Peyer's patch (tissue), 4 donors: ENCODE measurements at regions not wholly inside any gene's neighbourhood (a gene's known extent, or its start where the extent isn't known, plus 50 kb on each side); places are given as distances from the start of the nearest gene placed in this dataset.

Experiments
- DNase-seq, 3 donors: peaks; one replicate each; pipeline ENCODE4 v3.0.0-alpha.2; 2017 to 2019
- H3K27ac ChIP-seq, 4 donors: fragments of 200-600 bp; sonication (generic); one replicate each; pipeline ENCODE4 v1.5.1; 2016 to 2019
- H3K27me3 ChIP-seq, 2 donors: fragments of 200-600 bp; sonication (generic); one replicate each; pipeline ENCODE4 v1.5.1; 2019
- H3K36me3 ChIP-seq, 3 donors: fragments of 200-600 bp; sonication (generic); one replicate each; pipeline ENCODE4 v1.5.1; 2016 to 2019
- H3K4me1 ChIP-seq, 4 donors: fragments of 200-600 bp; sonication (generic); one replicate each; pipeline ENCODE4 v1.5.1; 2016 to 2019
- H3K4me3 ChIP-seq, 4 donors: fragments of 200-600 bp; sonication (generic); 1 replicate in 3 of 4; 2 replicates in 1 of 4; pipeline ENCODE4 v1.5.1; 2016 to 2019; ENCODE audit warnings: mild to moderate bottlenecking in 1 of 4
- H3K9me3 ChIP-seq, 4 donors: fragments of 200-600 bp; sonication (generic); one replicate each; pipeline ENCODE4 v1.5.1; 2016 to 2019; ENCODE audit warnings: mild to moderate bottlenecking in 1 of 4
- CTCF ChIP-seq, 6 experiments: fragments of 450-650 bp in 4 of 6; fragments of 200-600 bp in 2 of 6; sonication (generic) in 1 of 6; IDR thresholded peaks; one replicate each; pipeline ENCODE4 v1.5.1; 2017 to 2019; ENCODE audit warnings: antibody characterized with exemption in 6 of 6, mild to moderate bottlenecking in 3 of 6, moderate library complexity in 1 of 6
- POLR2A ChIP-seq, 2 donors: fragments of 450-650 bp; IDR thresholded peaks; one replicate each; pipeline ENCODE4 v1.5.1; 2017; ENCODE audit warnings: antibody characterized with exemption in 2 of 2, mild to moderate bottlenecking in 2 of 2, moderate library complexity in 2 of 2

DNA sequence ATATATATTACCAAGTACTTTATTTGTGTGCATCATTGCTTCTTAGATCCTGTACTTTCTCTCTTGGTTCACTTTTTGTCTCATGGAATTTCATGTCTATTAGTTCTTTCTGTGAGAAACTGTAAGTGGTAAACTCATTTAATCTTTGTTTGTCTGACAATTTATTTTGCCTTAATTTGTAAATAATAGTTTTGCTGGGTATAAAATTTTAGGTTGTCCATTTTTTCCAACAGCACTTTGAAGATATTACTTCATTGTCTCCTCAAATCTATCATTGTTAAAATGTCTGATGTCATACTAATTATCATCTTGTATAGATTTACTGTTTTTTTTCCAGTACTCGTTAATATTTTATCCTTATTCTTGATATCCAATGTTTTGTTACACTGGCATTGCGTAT, 205.2 kb upstream of the CDYL start:
- Histone ChIP-seq H3K27me3 (no peaks in the 10 kb centered on the region), H3K36me3 (no peaks in the 10 kb centered on the region), H3K9me3 (peaks cover 0 to 8% (median 2%) of the 10 kb centered on the region in 4 donors), H3K27ac (no peak overlapping the region), H3K4me1 (no peaks in the 10 kb centered on the region), H3K4me3 (no peak overlapping the region)
- no peak for DNase-seq
- TF ChIP-seq POLR2A (IDR thresholded peaks at IDR 0.05) (no peak), CTCF (IDR thresholded peaks at IDR 0.05) (no peak)

- no peak overlapping the region for H3K27ac ChIP-seq
- no peak for TF ChIP-seq POLR2A (IDR thresholded peaks at IDR 0.05)
- TF ChIP-seq CTCF (IDR thresholded peaks at IDR 0.05): no peak
- no peaks in the 10 kb centered on the region for H3K36me3 ChIP-seq
- no peak overlapping the region for H3K4me3 ChIP-seq
- H3K9me3 ChIP-seq: peaks cover 0 to 8% (median 2%) of the 10 kb centered on the region in 4 donors
- no peaks in the 10 kb centered on the region for H3K4me1 ChIP-seq
- DNase-seq: no peak
- no peaks in the 10 kb centered on the region for H3K27me3 ChIP-seq
Observed at GRCh38 chr6:4568138-4568537, 208.1 kb upstream of the CDYL start.

- TF ChIP-seq POLR2A (IDR thresholded peaks at IDR 0.05): no peak
- no peak for TF ChIP-seq CTCF (IDR thresholded peaks at IDR 0.05)
- no peaks in the 10 kb centered on the region for H3K4me1 ChIP-seq
- H3K27me3 ChIP-seq: no peaks in the 10 kb centered on the region
- DNase-seq: no peak
- no peaks in the 10 kb centered on the region for H3K36me3 ChIP-seq
- no peak overlapping the region for H3K27ac ChIP-seq
- H3K9me3 ChIP-seq: peaks cover 0 to 8% (median 2%) of the 10 kb centered on the region in 4 donors
- H3K4me3 ChIP-seq: no peak overlapping the region
Observed at GRCh38 chr6:4567141-4567540, 209.1 kb upstream of the CDYL start.

DNA sequence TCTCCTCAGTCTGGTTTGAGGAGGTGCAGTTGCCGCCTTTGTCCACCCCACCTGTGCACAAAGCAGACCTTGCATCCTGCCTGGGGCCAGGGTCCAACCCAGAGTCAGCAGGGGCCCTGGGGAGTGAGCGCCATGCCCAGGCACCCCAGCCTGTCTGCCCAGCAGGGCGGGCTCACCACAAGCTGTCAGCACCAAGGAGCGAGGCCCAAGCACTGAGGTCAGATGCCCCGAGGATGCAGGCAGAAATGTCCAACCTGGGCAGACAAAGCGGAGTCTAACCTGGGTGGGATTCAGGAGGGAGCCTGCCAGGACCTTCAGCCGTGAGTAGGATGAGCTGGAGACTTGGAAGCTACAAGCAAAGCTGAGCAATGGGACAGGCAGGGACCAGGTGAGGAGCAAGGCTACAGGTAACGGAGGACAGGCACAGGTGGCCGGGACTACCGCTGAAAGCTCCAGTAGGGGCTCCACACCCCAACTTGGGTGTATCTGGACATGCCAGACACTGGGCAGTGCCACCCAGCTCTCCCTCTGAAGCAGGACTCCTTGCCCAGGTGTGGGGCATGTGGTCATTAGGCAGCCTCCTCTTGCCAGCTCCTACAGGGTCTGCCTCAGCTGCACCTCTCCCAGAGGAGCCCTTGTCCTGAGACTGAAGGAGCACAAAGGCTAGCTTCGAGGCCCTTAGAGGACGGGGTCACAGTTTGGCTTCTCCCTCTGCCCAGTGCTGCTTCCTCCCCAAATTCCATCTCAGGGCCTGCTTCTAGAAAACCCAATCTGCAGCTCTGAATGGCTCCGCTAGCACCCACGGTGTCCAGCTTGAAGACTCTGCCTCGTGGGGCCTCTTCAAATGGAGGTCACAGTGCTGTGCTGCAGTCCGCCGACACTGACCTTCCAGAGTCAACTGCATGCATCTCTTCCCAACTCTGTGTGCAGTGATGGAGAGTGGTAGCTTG, 210.6 kb upstream of the CDYL start:
- H3K27me3 ChIP-seq: no peaks in the 10 kb centered on the region
- no peak overlapping the region for H3K4me3 ChIP-seq
- no peaks in the 10 kb centered on the region for H3K36me3 ChIP-seq
- TF ChIP-seq POLR2A (IDR thresholded peaks at IDR 0.05) (no peak), CTCF (IDR thresholded peaks at IDR 0.05) (no peak)
- H3K27ac ChIP-seq: no peak overlapping the region
- no peak for DNase-seq
- no peaks in the 10 kb centered on the region for H3K4me1 ChIP-seq
- H3K9me3 ChIP-seq: no peaks in the 10 kb centered on the region

- no peaks in the 10 kb centered on the region for H3K9me3 ChIP-seq
- H3K27ac ChIP-seq: no peak overlapping the region
- no peaks in the 10 kb centered on the region for H3K36me3 ChIP-seq
- no peaks in the 10 kb centered on the region for H3K27me3 ChIP-seq
- no peak overlapping the region for H3K4me3 ChIP-seq
- TF ChIP-seq CTCF (IDR thresholded peaks at IDR 0.05) (no peak), POLR2A (IDR thresholded peaks at IDR 0.05) (no peak)
- DNase-seq: no peak
- no peaks in the 10 kb centered on the region for H3K4me1 ChIP-seq
Observed at GRCh38 chr6:4564801-4565271, 211.4 kb upstream of the CDYL start.
